Prostate gland (tissue), 2 donors: ENCODE measurements at regions not wholly inside any gene's neighbourhood (a gene's known extent, or its start where the extent isn't known, plus 50 kb on each side); places are given as distances from the start of the nearest gene placed in this dataset.

ENCODE experiments used
- DNase-seq: peaks from one replicate; pipeline ENCODE4 v3.0.0-alpha.2; 2019; ENCODE audit warnings: low spot score
- H3K27ac ChIP-seq, 2 donors: fragments of 200-600 bp; sonication (generic); 2 replicates each; pipeline ENCODE4 v1.5.1; 2017 to 2019
- H3K27me3 ChIP-seq: fragments of 200-600 bp; sonication (generic); replicated peaks from 2 replicates; pipeline ENCODE4 v1.5.1; 2019; ENCODE audit not compliant: insufficient read depth
- H3K36me3 ChIP-seq, 2 donors: fragments of 200-600 bp; sonication (generic); 1 replicate in 1 of 2; 2 replicates in 1 of 2; pipeline versions ENCODE4 v1.5.1 to v1.8.1; 2017 to 2019
- H3K4me1 ChIP-seq: fragments of 200-600 bp; sonication (generic); replicated peaks from 2 replicates; pipeline ENCODE4 v1.5.1; 2019
- H3K4me3 ChIP-seq, 2 donors: fragments of 200-600 bp; sonication (generic); 2 replicates each; pipeline ENCODE4 v1.5.1; 2017 to 2019
- H3K9me3 ChIP-seq: fragments of 200-600 bp; sonication (generic); 2 replicates; pipeline ENCODE4 v1.5.1; 2017
- POLR2A ChIP-seq: fragments of 450-650 bp; IDR thresholded peaks from one replicate; pipeline ENCODE4 v1.6.1; 2016; ENCODE audit warnings: antibody characterized with exemption, mild to moderate bottlenecking
- POLR2AphosphoS5 ChIP-seq: sonication (generic); formaldehyde crosslinking; IDR thresholded peaks from one replicate; pipeline ENCODE4 v1.6.1; 2017; ENCODE audit warnings: antibody characterized with exemption
- WGBS: methylation state at CpG from one replicate; pipeline ENCODE4 v1.1.5; 2018; 5-methylcytosine and 5-hydroxymethylcytosine counted together
- intact Hi-C: fragments of 100-400 bp; cut with DNase I; formaldehyde crosslinking; loops from one replicate; pipeline ENCODE4 v1.14.2; 2022
- TF ChIP-seq, protein P1 (sequence below), 4 experiments: fragments of 200-600 bp in 2 of 4; fragments of 450-650 bp in 2 of 4; sonication (generic) in 2 of 4; IDR thresholded peaks; 1 replicate in 3 of 4; 2 replicates in 1 of 4; pipeline ENCODE4 v1.5.1; 2016 to 2019; ENCODE audit warnings: antibody characterized with exemption in 4 of 4, mild to moderate bottlenecking in 2 of 4, moderate library complexity in 2 of 4

- intact Hi-C loops: no loop called here
- no peak for DNase-seq
These were observed 94.3 kb upstream of the OLIG3 start for GRCh38 chr6:137588472-137588871.

GRCh38 chr6:137589067-137589848 is 95.1 kb upstream of the OLIG3 start:
- Histone ChIP-seq H3K36me3 (no peaks in the 10 kb centered on the region), H3K27ac (no peak overlapping the region), H3K27me3 (no peaks in the 10 kb centered on the region), H3K9me3 (no peaks in the 10 kb centered on the region), H3K4me1 (peaks cover 4% of the 10 kb centered on the region), H3K4me3 (no peak overlapping the region)
- WGBS: 55% methylated on average over 9 of the region's 9 CpGs
- DNase-seq: peak; percentile 56
- TF ChIP-seq, protein P1, sequence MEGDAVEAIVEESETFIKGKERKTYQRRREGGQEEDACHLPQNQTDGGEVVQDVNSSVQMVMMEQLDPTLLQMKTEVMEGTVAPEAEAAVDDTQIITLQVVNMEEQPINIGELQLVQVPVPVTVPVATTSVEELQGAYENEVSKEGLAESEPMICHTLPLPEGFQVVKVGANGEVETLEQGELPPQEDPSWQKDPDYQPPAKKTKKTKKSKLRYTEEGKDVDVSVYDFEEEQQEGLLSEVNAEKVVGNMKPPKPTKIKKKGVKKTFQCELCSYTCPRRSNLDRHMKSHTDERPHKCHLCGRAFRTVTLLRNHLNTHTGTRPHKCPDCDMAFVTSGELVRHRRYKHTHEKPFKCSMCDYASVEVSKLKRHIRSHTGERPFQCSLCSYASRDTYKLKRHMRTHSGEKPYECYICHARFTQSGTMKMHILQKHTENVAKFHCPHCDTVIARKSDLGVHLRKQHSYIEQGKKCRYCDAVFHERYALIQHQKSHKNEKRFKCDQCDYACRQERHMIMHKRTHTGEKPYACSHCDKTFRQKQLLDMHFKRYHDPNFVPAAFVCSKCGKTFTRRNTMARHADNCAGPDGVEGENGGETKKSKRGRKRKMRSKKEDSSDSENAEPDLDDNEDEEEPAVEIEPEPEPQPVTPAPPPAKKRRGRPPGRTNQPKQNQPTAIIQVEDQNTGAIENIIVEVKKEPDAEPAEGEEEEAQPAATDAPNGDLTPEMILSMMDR (IDR thresholded peaks at IDR 0.05): peak in 3 of 4 experiments; percentile 33 to 51 (median 50)
- TF ChIP-seq POLR2AphosphoS5 (peak; percentile 36), POLR2A (no peak)
- intact Hi-C loops: no loop called here

More at GRCh38 chr6:137588472-137588871, 94.3 kb upstream of the OLIG3 start:
- Histone ChIP-seq H3K27ac (no peak overlapping the region), H3K9me3 (no peaks in the 10 kb centered on the region), H3K36me3 (no peaks in the 10 kb centered on the region), H3K4me3 (no peak overlapping the region), H3K4me1 (peaks cover 4% of the 10 kb centered on the region), H3K27me3 (no peaks in the 10 kb centered on the region)
- 86% methylated on average over 4 of the region's 4 CpGs for WGBS
- TF ChIP-seq POLR2AphosphoS5 (no peak), POLR2A (no peak)
- TF ChIP-seq, protein P1 (IDR thresholded peaks at IDR 0.05): no peak

GRCh38 chr6:137590684-137591083 is 96.5 kb upstream of the OLIG3 start:
- Histone ChIP-seq H3K4me1 (peaks cover 4% of the 10 kb centered on the region), H3K9me3 (no peaks in the 10 kb centered on the region), H3K27me3 (no peaks in the 10 kb centered on the region), H3K36me3 (no peaks in the 10 kb centered on the region), H3K27ac (no peak overlapping the region), H3K4me3 (no peak overlapping the region)
- DNase-seq: no peak
- no peak for TF ChIP-seq POLR2AphosphoS5
- TF ChIP-seq, protein P1 (IDR thresholded peaks at IDR 0.05): no peak
- TF ChIP-seq POLR2A: no peak
- intact Hi-C loops: no loop called here

DNA sequence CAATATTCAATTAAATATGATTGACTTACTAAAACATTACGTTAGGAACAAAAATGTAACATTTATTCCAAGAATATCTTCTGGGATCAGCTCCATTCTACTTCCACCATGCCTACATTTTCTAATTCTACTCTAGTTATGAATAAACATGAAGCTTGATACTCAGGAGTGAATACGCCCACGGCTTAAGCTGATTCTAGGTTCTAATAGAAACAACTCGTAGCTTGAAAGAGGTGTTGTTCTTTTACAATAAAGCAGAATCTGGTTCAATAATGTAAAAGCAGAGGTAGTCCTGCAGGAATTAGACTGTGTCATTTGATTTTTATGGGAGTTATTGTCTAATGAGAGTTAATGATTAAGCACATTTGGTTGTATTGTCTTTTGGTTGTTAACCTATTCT is 107.3 kb upstream of the OLIG3 start:
- Histone ChIP-seq H3K4me1 (no peaks in the 10 kb centered on the region), H3K27ac (no peak overlapping the region), H3K36me3 (no peaks in the 10 kb centered on the region), H3K9me3 (no peaks in the 10 kb centered on the region), H3K4me3 (no peak overlapping the region), H3K27me3 (peaks cover 7% of the 10 kb centered on the region)
- TF ChIP-seq POLR2A: no peak
- TF ChIP-seq, protein P1 (IDR thresholded peaks at IDR 0.05): no peak
- TF ChIP-seq POLR2AphosphoS5: no peak
- 57% methylated on average over 4 of the region's 4 CpGs for WGBS
- no peak for DNase-seq
- intact Hi-C loops: no loop called here
